GM13976 (cell line): ENCODE measurements at regions not wholly inside any gene's neighbourhood (a gene's known extent, or its start where the extent isn't known, plus 50 kb on each side); places are given as distances from the start of the nearest gene placed in this dataset.

Experiments used
- DNase-seq: peaks from one replicate; pipeline ENCODE4 v3.0.0; 2012; ENCODE audit warnings: low spot score
- CTCF ChIP-seq: IDR thresholded peaks from 2 replicates; pipeline ENCODE4 v1.5.1; 2012; ENCODE audit warnings: borderline replicate concordance, mild to moderate bottlenecking; ENCODE audit not compliant: insufficient read depth; ENCODE audit errors: extremely low read depth, missing control alignments, control extremely low read depth
- in situ Hi-C: fragments of 300-500 bp; cut with MboI; formaldehyde crosslinking; loops from one replicate; pipeline ENCODE4 v1.12.0; 2022; ENCODE audit warnings: low sequenced_read_pairs, mixed read lengths, inconsistent platforms; ENCODE audit not compliant: unreplicated experiment

DNA sequence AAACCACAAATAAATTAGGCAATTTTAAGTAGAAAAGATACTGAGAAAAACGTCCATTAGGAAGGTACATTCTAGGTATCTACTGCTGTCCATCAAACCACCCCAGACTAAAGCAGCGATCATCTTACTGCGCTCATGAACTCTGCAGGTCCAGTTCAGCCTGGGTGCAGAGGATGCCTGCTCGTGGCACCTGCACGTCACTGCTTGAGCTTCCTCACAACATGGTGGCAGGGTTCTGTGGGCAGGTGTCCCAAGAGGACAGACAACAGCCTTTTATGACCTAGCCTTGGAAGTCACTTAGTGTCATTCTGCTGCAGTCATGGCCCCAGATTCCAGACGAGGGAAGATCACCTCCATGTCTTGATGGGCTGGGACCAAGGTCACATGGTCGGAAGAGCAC is 93.4 kb downstream of the MICALL2 start:
- in situ Hi-C loops = no loop called here
- no peak for TF ChIP-seq CTCF
- DNase-seq = no peak

- in situ Hi-C loops = no loop called here
- no peak for DNase-seq
- TF ChIP-seq CTCF = no peak
Measured at GRCh38 chr7:1366801-1367405, 92.4 kb downstream of the MICALL2 start.

GRCh38 chr7:1367501-1368183 is 91.6 kb downstream of the MICALL2 start:
- DNase-seq = no peak
- in situ Hi-C loops = no loop called here
- no peak for TF ChIP-seq CTCF

DNA sequence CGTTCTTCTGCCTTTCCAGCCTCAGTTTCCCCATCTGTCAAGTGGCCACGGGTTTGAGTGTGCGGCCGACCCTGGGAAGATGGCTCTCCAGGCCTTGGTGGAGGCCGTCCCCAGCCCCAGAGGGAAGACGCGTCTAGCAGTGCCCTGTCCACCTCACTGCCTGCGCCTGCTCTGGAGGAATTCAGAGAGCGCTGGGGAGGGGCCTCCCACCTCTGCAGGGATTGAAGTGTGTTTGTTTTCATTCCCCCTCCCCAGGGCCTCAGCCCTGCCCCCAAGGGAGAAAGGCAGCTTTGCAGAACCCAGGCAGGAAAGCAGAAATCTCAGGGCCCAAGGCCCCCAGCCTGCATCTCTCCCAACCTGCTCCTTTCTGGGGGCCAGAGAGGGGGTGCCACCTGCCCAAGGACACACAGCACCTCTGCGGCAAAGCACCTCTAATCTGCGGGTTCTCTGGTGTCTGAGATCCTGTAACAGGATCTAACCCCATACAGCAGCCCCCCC is 91.0 kb downstream of the MICALL2 start:
- in situ Hi-C loops = no loop called here
- TF ChIP-seq CTCF = no peak
- DNase-seq = no peak

DNA sequence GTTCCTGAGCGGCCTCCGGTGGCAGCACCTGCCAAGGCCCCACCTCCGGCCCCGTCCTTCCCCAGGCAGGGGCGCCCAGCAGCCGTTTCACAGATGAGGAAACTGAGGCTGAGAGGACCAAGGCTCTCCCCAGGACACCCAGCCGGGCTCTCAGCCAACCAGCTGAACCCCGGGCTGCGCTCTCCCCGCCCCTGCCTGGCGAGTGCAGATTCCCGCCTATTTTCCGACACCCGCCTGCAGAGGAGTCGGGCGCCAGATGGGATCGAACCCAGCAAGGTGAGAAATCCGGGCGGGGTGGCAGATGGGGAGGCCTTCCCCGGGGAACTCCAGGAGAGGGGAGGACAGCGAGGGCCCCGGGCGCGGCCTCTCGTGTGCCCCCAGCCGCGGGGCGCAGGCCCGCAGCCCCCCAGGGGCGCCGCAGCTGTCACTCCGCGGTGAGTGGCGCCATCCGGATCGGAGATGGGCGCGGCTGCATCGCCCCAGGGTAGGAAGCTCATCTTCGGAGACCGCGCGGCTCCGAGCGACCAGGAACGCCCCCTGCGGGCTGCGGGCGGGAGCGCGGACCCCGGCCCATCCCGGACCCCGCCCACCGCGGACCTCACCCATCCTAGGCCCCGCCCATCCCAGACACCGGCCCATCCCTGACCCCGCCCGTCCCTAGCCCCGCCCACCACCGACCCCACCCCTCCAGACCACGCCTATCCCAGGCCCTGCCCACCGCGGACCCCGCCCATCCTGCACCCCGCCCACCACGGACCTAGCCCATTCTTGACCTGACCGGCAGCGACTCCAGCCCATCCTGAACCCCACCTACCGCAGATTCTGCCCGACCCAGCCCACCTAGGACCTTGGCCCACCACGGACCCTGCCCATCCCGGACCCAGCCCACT is 90.3 kb downstream of the MICALL2 start:
- peak; percentile 83 for DNase-seq
- no peak for TF ChIP-seq CTCF
- in situ Hi-C loops = no loop called here

DNA sequence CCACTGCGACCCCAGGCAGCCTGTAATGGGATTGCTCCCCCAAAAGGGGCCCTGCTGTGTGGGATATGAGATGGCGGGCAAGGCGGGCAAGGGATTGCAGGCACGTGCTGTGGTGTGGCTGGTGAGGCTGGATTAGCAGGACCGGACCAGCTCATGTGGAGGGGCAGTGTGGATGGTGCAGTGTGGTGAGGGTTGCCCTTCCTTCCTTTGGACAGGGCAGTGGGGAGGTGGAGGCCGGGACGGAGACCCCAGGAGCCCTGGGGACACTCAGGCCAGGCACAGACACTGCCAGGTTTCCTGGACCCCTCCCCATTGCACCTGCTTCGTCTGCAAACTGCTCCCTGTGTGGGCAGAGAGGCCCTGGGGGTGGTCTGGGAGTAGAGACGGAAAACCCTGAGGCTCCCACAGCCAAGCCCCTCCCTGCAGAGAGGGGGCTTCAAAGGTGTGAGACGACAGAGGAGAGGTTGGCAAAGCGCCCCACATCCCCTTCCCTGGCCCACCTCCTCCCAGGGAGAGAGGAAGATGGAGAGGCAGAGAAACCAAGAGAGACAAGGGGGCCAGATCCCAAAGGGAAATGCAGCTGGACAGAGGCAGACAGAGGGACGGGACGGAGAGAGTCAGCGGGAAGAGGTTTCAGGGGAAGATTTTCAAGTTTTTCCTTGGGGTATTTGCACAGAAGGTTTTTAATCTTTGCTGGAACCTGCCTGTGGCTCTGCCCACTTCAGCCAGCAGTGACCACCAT is 89.2 kb downstream of the MICALL2 start:
- no peak for TF ChIP-seq CTCF
- DNase-seq = no peak
- in situ Hi-C loops = no loop called here
